ENCODE measurements at regions not wholly inside any gene's neighbourhood (a gene's known extent, or its start where the extent isn't known, plus 50 kb on each side); places are given as distances from the start of the nearest gene placed in this dataset.

GRCh38 chr4:56112377-56112776 is 163.6 kb downstream of the CEP135 start:
- H3K4me2 ChIP-seq (ENCODE audit: low read depth, low read length, poor library complexity, severe bottlenecking): no peak overlapping the region
- H4K20me1 ChIP-seq (ENCODE audit: insufficient read depth, low read depth, low read length): no peaks in the 10 kb centered on the region
- H3K4me3 ChIP-seq (ENCODE audit: low read length): no peak overlapping the region
- no peak overlapping the region for H3K27ac ChIP-seq (ENCODE audit: low read length)
- H3K79me2 ChIP-seq (ENCODE audit: low read length): no peaks in the 10 kb centered on the region
- DNase-seq: no peak
- H3K9me2 ChIP-seq (replicated peaks; ENCODE audit: insufficient read depth, low read length): no peaks in the 10 kb centered on the region
- no peaks in the 10 kb centered on the region for H3K27me3 ChIP-seq (ENCODE audit: low read length)
- H3K9ac ChIP-seq (ENCODE audit: low read length): no peak overlapping the region
- no peaks in the 10 kb centered on the region for H3K4me1 ChIP-seq (ENCODE audit: low read length)
- H3K9me3 ChIP-seq (ENCODE audit: low read length): no peaks in the 10 kb centered on the region
- H2AFZ ChIP-seq (ENCODE audit: low read length): no peak overlapping the region
- no peaks in the 10 kb centered on the region for H3K36me3 ChIP-seq (ENCODE audit: insufficient read depth, low read length)

- no peak overlapping the region for H3K9ac ChIP-seq (ENCODE audit: low read length)
- H3K9me3 ChIP-seq (ENCODE audit: low read length): no peaks in the 10 kb centered on the region
- H3K79me2 ChIP-seq (ENCODE audit: low read length): no peaks in the 10 kb centered on the region
- H2AFZ ChIP-seq (ENCODE audit: low read length): no peak overlapping the region
- no peaks in the 10 kb centered on the region for H3K9me2 ChIP-seq (replicated peaks; ENCODE audit: insufficient read depth, low read length)
- H3K36me3 ChIP-seq (ENCODE audit: insufficient read depth, low read length): no peaks in the 10 kb centered on the region
- no peak overlapping the region for H3K4me3 ChIP-seq (ENCODE audit: low read length)
- H4K20me1 ChIP-seq (ENCODE audit: insufficient read depth, low read depth, low read length): no peaks in the 10 kb centered on the region
- H3K27ac ChIP-seq (ENCODE audit: low read length): no peak overlapping the region
- no peak for DNase-seq
- no peaks in the 10 kb centered on the region for H3K4me1 ChIP-seq (ENCODE audit: low read length)
- no peaks in the 10 kb centered on the region for H3K27me3 ChIP-seq (ENCODE audit: low read length)
- H3K4me2 ChIP-seq (ENCODE audit: low read depth, low read length, poor library complexity, severe bottlenecking): no peak overlapping the region
Measured at GRCh38 chr4:56106180-56107147, 157.7 kb downstream of the CEP135 start.

GRCh38 chr4:56104188-56104587 is 155.4 kb downstream of the CEP135 start:
- Histone ChIP-seq H3K9me3 (ENCODE audit: low read length) (no peaks in the 10 kb centered on the region), H3K27me3 (ENCODE audit: low read length) (0 out of 2 replicates have a peak, but pooled peaks cover 1% of the 10 kb centered on the region), H3K9ac (ENCODE audit: low read length) (no peak overlapping the region), H3K4me2 (ENCODE audit: low read depth, low read length, poor library complexity, severe bottlenecking) (no peak overlapping the region), H2AFZ (ENCODE audit: low read length) (no peak overlapping the region), H3K27ac (ENCODE audit: low read length) (no peak overlapping the region), H3K4me1 (ENCODE audit: low read length) (no peaks in the 10 kb centered on the region), H3K9me2 (replicated peaks; ENCODE audit: insufficient read depth, low read length) (no peaks in the 10 kb centered on the region), H4K20me1 (ENCODE audit: insufficient read depth, low read depth, low read length) (no peaks in the 10 kb centered on the region), H3K36me3 (ENCODE audit: insufficient read depth, low read length) (no peaks in the 10 kb centered on the region), H3K4me3 (ENCODE audit: low read length) (no peak overlapping the region), H3K79me2 (ENCODE audit: low read length) (no peaks in the 10 kb centered on the region)
- DNase-seq: no peak

DNA sequence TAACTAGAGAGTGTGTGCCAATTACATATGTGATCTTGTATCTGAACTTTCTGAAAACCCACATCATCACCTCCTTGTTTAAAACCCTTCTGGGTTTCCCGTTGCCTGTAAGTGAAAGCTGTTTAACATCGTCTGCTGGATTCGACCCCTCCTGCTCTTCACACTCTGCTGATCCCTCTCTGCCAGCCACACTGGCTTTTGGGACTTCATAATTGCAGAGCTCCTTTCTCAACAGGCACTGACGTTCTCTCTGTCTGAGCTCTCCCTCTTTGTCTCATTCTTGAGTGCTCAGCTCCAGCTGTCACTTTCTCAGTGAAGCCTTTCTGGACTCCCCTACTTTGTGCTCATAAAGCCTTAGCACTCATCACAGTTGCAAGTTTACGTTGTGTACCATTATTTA is 153.9 kb downstream of the CEP135 start:
- Histone ChIP-seq H3K4me3 (ENCODE audit: low read length) (no peak overlapping the region), H3K27me3 (ENCODE audit: low read length) (0 out of 2 replicates have a peak, but pooled peaks cover 2% of the 10 kb centered on the region), H3K79me2 (ENCODE audit: low read length) (no peaks in the 10 kb centered on the region), H3K27ac (ENCODE audit: low read length) (no peak overlapping the region), H3K9me2 (replicated peaks; ENCODE audit: insufficient read depth, low read length) (no peaks in the 10 kb centered on the region), H3K9me3 (ENCODE audit: low read length) (no peaks in the 10 kb centered on the region), H4K20me1 (ENCODE audit: insufficient read depth, low read depth, low read length) (no peaks in the 10 kb centered on the region), H3K4me1 (ENCODE audit: low read length) (no peaks in the 10 kb centered on the region), H3K9ac (ENCODE audit: low read length) (no peak overlapping the region), H2AFZ (ENCODE audit: low read length) (no peak overlapping the region), H3K4me2 (ENCODE audit: low read depth, low read length, poor library complexity, severe bottlenecking) (no peak overlapping the region), H3K36me3 (ENCODE audit: insufficient read depth, low read length) (no peaks in the 10 kb centered on the region)
- DNase-seq: no peak

DNA sequence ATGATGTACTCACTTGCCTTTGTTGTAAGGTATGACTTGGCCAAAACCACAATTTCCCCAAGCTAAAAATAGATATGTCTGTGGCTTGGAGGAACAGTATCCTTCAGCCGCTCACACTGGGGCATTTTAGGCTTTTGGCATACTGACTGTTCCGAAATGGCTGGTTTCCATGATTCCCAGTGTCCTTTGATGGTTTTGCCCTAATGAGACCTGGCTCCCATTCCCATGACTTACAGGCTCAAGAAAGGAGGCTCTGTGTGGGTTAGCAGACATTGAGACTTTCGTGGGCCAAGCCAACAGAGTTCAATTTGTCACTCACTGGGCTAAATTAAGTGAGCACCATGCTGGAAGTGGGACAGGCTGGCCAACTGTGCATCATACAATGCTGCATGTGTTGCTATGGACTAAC is 150.6 kb downstream of the CEP135 start:
- Histone ChIP-seq H3K9me2 (replicated peaks; ENCODE audit: insufficient read depth, low read length) (no peaks in the 10 kb centered on the region), H2AFZ (ENCODE audit: low read length) (no peak overlapping the region), H4K20me1 (ENCODE audit: insufficient read depth, low read depth, low read length) (no peaks in the 10 kb centered on the region), H3K27ac (ENCODE audit: low read length) (no peak overlapping the region), H3K9ac (ENCODE audit: low read length) (no peak overlapping the region), H3K9me3 (ENCODE audit: low read length) (no peaks in the 10 kb centered on the region), H3K4me2 (ENCODE audit: low read depth, low read length, poor library complexity, severe bottlenecking) (no peak overlapping the region), H3K4me3 (ENCODE audit: low read length) (no peak overlapping the region), H3K4me1 (ENCODE audit: low read length) (no peaks in the 10 kb centered on the region), H3K36me3 (ENCODE audit: insufficient read depth, low read length) (no peaks in the 10 kb centered on the region), H3K27me3 (ENCODE audit: low read length) (0 out of 2 replicates have a peak, but pooled peaks cover 2% of the 10 kb centered on the region), H3K79me2 (ENCODE audit: low read length) (no peaks in the 10 kb centered on the region)
- no peak for DNase-seq

DNA sequence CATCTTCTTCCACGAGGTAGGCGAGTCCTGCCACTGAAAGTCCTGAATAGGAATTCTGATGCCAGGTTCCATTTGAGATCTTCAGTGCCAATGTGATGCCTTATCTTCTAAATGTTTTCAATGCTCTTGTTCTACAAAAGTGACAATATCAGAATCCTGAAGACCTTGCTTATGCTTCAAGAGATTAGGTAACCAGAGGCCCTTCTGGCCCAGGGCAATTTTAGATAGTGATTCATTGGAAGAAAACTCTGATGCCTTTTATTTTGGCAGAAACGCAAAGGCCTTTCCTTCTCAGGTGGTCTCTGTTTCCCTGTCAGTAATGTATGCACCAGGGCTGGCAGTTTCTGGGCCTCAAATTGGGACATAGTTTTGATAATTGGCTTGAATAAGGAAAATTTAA is 144.8 kb downstream of the CEP135 start:
- Histone ChIP-seq H4K20me1 (ENCODE audit: insufficient read depth, low read depth, low read length) (no peaks in the 10 kb centered on the region), H3K27ac (ENCODE audit: low read length) (no peak overlapping the region), H3K4me1 (ENCODE audit: low read length) (no peaks in the 10 kb centered on the region), H2AFZ (ENCODE audit: low read length) (no peak overlapping the region), H3K36me3 (ENCODE audit: insufficient read depth, low read length) (no peaks in the 10 kb centered on the region), H3K9me2 (replicated peaks; ENCODE audit: insufficient read depth, low read length) (no peaks in the 10 kb centered on the region), H3K9ac (ENCODE audit: low read length) (no peak overlapping the region), H3K27me3 (ENCODE audit: low read length) (no peaks in the 10 kb centered on the region), H3K9me3 (ENCODE audit: low read length) (no peaks in the 10 kb centered on the region), H3K4me2 (ENCODE audit: low read depth, low read length, poor library complexity, severe bottlenecking) (no peak overlapping the region), H3K79me2 (ENCODE audit: low read length) (no peaks in the 10 kb centered on the region), H3K4me3 (ENCODE audit: low read length) (no peak overlapping the region)
- DNase-seq: no peak

DNA sequence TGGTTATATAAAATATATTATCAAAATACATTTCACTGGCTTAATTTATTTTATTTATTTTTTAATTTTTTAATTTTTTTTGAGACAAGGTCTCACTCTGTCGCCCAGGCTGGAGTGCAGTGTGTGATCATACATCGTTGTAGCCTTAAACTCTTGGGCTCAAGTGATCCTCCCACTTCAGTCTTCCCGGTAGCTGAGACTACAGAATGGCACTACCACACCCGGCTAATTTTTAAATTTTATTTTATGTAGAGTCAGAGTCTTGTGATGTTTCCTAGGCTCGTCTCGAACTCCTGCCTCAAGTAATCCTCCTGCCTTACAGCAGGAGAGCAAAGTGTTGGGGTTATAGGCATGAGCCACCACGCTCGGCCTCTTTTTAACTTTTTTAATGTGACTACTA is 143.8 kb downstream of the CEP135 start:
- H3K79me2 ChIP-seq (ENCODE audit: low read length): no peaks in the 10 kb centered on the region
- H2AFZ ChIP-seq (ENCODE audit: low read length): no peak overlapping the region
- no peak overlapping the region for H3K27ac ChIP-seq (ENCODE audit: low read length)
- no peaks in the 10 kb centered on the region for H3K36me3 ChIP-seq (ENCODE audit: insufficient read depth, low read length)
- no peak overlapping the region for H3K4me2 ChIP-seq (ENCODE audit: low read depth, low read length, poor library complexity, severe bottlenecking)
- H3K4me3 ChIP-seq (ENCODE audit: low read length): no peak overlapping the region
- no peaks in the 10 kb centered on the region for H3K9me3 ChIP-seq (ENCODE audit: low read length)
- no peaks in the 10 kb centered on the region for H4K20me1 ChIP-seq (ENCODE audit: insufficient read depth, low read depth, low read length)
- no peaks in the 10 kb centered on the region for H3K4me1 ChIP-seq (ENCODE audit: low read length)
- no peaks in the 10 kb centered on the region for H3K9me2 ChIP-seq (replicated peaks; ENCODE audit: insufficient read depth, low read length)
- H3K27me3 ChIP-seq (ENCODE audit: low read length): no peaks in the 10 kb centered on the region
- no peak for DNase-seq
- no peak overlapping the region for H3K9ac ChIP-seq (ENCODE audit: low read length)

DNA sequence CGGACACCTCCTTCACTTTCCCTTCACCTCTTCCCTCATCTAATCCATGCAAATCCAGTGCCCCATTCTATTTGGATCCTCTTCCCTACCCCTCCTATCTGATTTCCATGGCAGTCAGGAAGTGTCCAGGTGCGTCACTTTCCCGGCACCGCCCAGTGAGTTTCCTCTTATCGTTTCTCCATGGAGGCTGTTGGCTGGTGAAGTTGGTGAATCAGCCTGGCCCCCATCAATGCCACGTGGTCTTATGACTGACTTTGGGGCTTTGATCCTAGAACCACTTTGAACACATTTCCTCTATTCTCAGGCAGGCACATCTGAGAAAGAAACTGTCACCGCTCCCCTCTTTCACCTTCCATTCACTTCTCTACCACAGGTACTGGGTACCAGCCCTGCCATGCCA is 137.8 kb downstream of the CEP135 start:
- no peak overlapping the region for H3K4me2 ChIP-seq (ENCODE audit: low read depth, low read length, poor library complexity, severe bottlenecking)

More for the DNA sequence above, 137.8 kb downstream of the CEP135 start:
- Histone ChIP-seq H3K9me2 (replicated peaks; ENCODE audit: insufficient read depth, low read length) (no peaks in the 10 kb centered on the region), H3K4me3 (ENCODE audit: low read length) (no peak overlapping the region), H2AFZ (ENCODE audit: low read length) (no peak overlapping the region), H3K79me2 (ENCODE audit: low read length) (no peaks in the 10 kb centered on the region), H3K4me1 (ENCODE audit: low read length) (peaks cover 3% of the 10 kb centered on the region), H4K20me1 (ENCODE audit: insufficient read depth, low read depth, low read length) (no peaks in the 10 kb centered on the region), H3K9ac (ENCODE audit: low read length) (no peak overlapping the region), H3K27me3 (ENCODE audit: low read length) (no peaks in the 10 kb centered on the region), H3K27ac (ENCODE audit: low read length) (no peak overlapping the region), H3K9me3 (ENCODE audit: low read length) (no peaks in the 10 kb centered on the region), H3K36me3 (ENCODE audit: insufficient read depth, low read length) (no peaks in the 10 kb centered on the region)
- no peak for DNase-seq
